GM12892 (cell line): ENCODE measurements at regions not wholly inside any gene's neighbourhood (a gene's known extent, or its start where the extent isn't known, plus 50 kb on each side); places are given as distances from the start of the nearest gene placed in this dataset.

Experiments used
- POLR2AphosphoS5 ChIP-seq: IDR thresholded peaks from 2 replicates; pipeline ENCODE4 v1.6.1; 2011; ENCODE audit warnings: low read depth, low read length, control low read depth
- TAF1 ChIP-seq: IDR thresholded peaks from 2 replicates; pipeline ENCODE4 v1.6.1; 2011; ENCODE audit warnings: low read depth, mild to moderate bottlenecking, control low read depth, low read length, borderline replicate concordance

GRCh38 chr11:19472679-19473078, 231.9 kb upstream of the E2F8 start:
- TF ChIP-seq TAF1 (no peak), POLR2AphosphoS5 (no peak)
